Liver (tissue), 3 donors: ENCODE measurements at regions not wholly inside any gene's neighbourhood (a gene's known extent, or its start where the extent isn't known, plus 50 kb on each side); places are given as distances from the start of the nearest gene placed in this dataset.

Experiments used
- CTCF ChIP-seq: fragments of 150-350 bp; IDR thresholded peaks from 2 replicates; pipeline ENCODE4 v1.5.1; 2017; ENCODE audit warnings: improper control_type of control experiment, low read depth, low read length; ENCODE audit not compliant: missing input control
- RAD21 ChIP-seq, 2 donors: IDR thresholded peaks; 2 replicates each; pipeline ENCODE4 v1.6.1; 2016; ENCODE audit warnings: antibody characterized with exemption in 2 of 2, mild to moderate bottlenecking in 2 of 2
- REST ChIP-seq: IDR thresholded peaks from 2 replicates; pipeline ENCODE4 v1.6.1; 2016; ENCODE audit warnings: antibody characterized with exemption, mild to moderate bottlenecking
- TAF1 ChIP-seq: conservative IDR thresholded peaks from 2 replicates; pipeline ENCODE4 v1.6.1; 2016; ENCODE audit warnings: antibody characterized with exemption, mild to moderate bottlenecking
- YY1 ChIP-seq: IDR thresholded peaks from 2 replicates; pipeline ENCODE4 v1.6.1; 2016; ENCODE audit warnings: antibody characterized with exemption, mild to moderate bottlenecking
- TF ChIP-seq, protein P1 (sequence below): IDR thresholded peaks from 2 replicates; pipeline ENCODE4 v1.6.1; 2016; ENCODE audit warnings: antibody characterized with exemption
- donor health status: healthy.
- donor health status: healthy.

DNA sequence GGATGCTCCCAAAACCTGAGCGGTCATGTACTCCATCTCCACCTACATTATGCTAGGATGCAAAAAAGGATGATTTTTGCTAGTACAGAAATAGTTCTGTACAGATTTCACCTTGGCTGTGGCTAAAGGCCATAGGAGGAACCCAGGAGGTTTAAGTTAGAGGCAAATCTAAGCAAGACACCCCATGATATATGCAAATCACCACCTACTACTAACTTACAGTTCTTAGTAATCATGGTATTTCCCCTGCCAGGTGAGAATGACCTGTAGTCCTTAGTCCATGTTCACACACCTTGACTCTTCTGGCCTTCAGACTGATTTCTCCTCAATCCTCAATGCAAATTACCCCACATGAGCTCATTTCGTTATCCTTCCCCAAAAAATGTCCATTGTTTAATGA lies 154.2 kb downstream of the IMPG2 start:
- no peak for TF ChIP-seq YY1
- TF ChIP-seq, protein P1, sequence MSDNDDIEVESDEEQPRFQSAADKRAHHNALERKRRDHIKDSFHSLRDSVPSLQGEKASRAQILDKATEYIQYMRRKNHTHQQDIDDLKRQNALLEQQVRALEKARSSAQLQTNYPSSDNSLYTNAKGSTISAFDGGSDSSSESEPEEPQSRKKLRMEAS, result no peak
- TF ChIP-seq CTCF, result no peak
- no peak for TF ChIP-seq REST
- TF ChIP-seq RAD21 (IDR thresholded peaks at IDR 0.05), result no peak
- no peak for TF ChIP-seq TAF1
